Endothelial cell of umbilical vein (primary cell): ENCODE measurements at regions not wholly inside any gene's neighbourhood (a gene's known extent, or its start where the extent isn't known, plus 50 kb on each side); places are given as distances from the start of the nearest gene placed in this dataset.

ENCODE experiments used
- BruUV-seq: library from RNA; stranded (reverse); fragments of 400-500 nt; replicated peaks from 2 replicates; lab custom pipeline; 2021; lab: Mats Ljungman, UMichigan
- CTCF ChIA-PET: fragments of 300-600, 350-600 bp; sonication (Branson Sonifier 250); formaldehyde crosslinking; loops from one replicate; lab custom pipeline; 2021; ENCODE audit warnings: antibody characterized with exemption, inconsistent platforms; lab: Charles Lee
- POLR2A ChIA-PET: fragments of 300-600, 350-600 bp; sonication (Branson Sonifier 250); formaldehyde crosslinking; loops from one replicate; lab custom pipeline; 2021; ENCODE audit warnings: antibody characterized with exemption, inconsistent platforms; lab: Charles Lee
- DNase-seq: peaks from one replicate; pipeline ENCODE4 v3.0.0-alpha.2; 2011; ENCODE audit warnings: low read depth, low spot score
- FAIRE-seq: peaks from 2 replicates; lab custom pipeline; 2011; peaks lifted over from hg19 to GRCh38; lab: Jason Lieb, UNC
- H2AFZ ChIP-seq: 2 replicates; pipeline ENCODE4 v1.6.0; 2012; ENCODE audit warnings: low read depth, low read length, control low read depth, inconsistent platforms
- H3K27ac ChIP-seq: 2 replicates; pipeline ENCODE4 v1.5.1; 2011; ENCODE audit warnings: low read depth, mild to moderate bottlenecking, control low read depth, low read length, moderate library complexity; ENCODE audit not compliant: insufficient read depth
- H3K27me3 ChIP-seq, 2 experiments: 2 replicates each; pipeline versions ENCODE4 v1.6.0 to v1.6.1; 2011; ENCODE audit warnings: low read length in 2 of 2, mixed read lengths in 1 of 2; ENCODE audit not compliant: control insufficient read depth in 2 of 2, insufficient read depth in 2 of 2
- H3K36me3 ChIP-seq, 2 experiments: 2 replicates in 1 of 2; 3 replicates in 1 of 2; pipeline ENCODE4 v1.5.1; 2011; ENCODE audit warnings: low read length in 2 of 2, mild to moderate bottlenecking in 1 of 2, moderate library complexity in 1 of 2; ENCODE audit not compliant: control insufficient read depth in 2 of 2, insufficient read depth in 2 of 2; ENCODE audit errors: extremely low read depth in 1 of 2
- H3K4me1 ChIP-seq: 3 replicates; pipeline ENCODE4 v1.5.1; 2011; ENCODE audit warnings: mild to moderate bottlenecking, low read length; ENCODE audit not compliant: control insufficient read depth, insufficient read depth; ENCODE audit errors: extremely low read depth
- H3K4me2 ChIP-seq: 2 replicates; pipeline ENCODE4 v1.6.1; 2011; ENCODE audit warnings: low read length, control low read depth, mixed read lengths; ENCODE audit not compliant: insufficient read depth
- H3K4me3 ChIP-seq, 3 experiments: fragments of 200-600 bp in 1 of 3; sonication (generic), shearing (Covaris generic) in 1 of 3; replicated peaks in 1 of 3; 2 replicates each; pipeline ENCODE4 v1.5.1; 2011 to 2016; ENCODE audit warnings: control low read depth in 3 of 3, low read length in 3 of 3, mild to moderate bottlenecking in 2 of 3, inconsistent platforms in 1 of 3, low read depth in 1 of 3, moderate library complexity in 1 of 3; ENCODE audit not compliant: insufficient read depth in 1 of 3
- H3K79me2 ChIP-seq: 2 replicates; pipeline ENCODE4 v1.6.0; 2012; ENCODE audit warnings: low read length, inconsistent platforms; ENCODE audit not compliant: control insufficient read depth, insufficient read depth
- H3K9ac ChIP-seq: replicated peaks from 2 replicates; pipeline ENCODE3; 2011; ENCODE audit warnings: low read length, control low read depth; ENCODE audit not compliant: insufficient read depth; ENCODE audit errors: extremely low read depth
- H3K9me1 ChIP-seq: replicated peaks from 3 replicates; pipeline ENCODE4 v1.6.0; 2011; ENCODE audit warnings: mild to moderate bottlenecking, low read length; ENCODE audit not compliant: control insufficient read depth, insufficient read depth; ENCODE audit errors: extremely low read depth
- H3K9me3 ChIP-seq: replicated peaks from 2 replicates; pipeline ENCODE4 v1.5.1; 2012; ENCODE audit warnings: low read length, inconsistent platforms; ENCODE audit not compliant: control insufficient read depth, insufficient read depth
- H4K20me1 ChIP-seq: replicated peaks from 2 replicates; pipeline ENCODE3; 2011; ENCODE audit warnings: mild to moderate bottlenecking, low read length; ENCODE audit not compliant: control insufficient read depth, insufficient read depth; ENCODE audit errors: extremely low read depth
- EZH2 ChIP-seq: IDR thresholded peaks from 2 replicates; pipeline ENCODE4 v1.6.1; 2012; ENCODE audit warnings: borderline replicate concordance, low read depth, mild to moderate bottlenecking, moderate library complexity, low read length, inconsistent platforms; ENCODE audit not compliant: severe bottlenecking
- FOS ChIP-seq: IDR thresholded peaks from 2 replicates; pipeline ENCODE4 v1.6.1; 2011; ENCODE audit warnings: mild to moderate bottlenecking, low read length, moderate library complexity, borderline replicate concordance; ENCODE audit not compliant: insufficient read depth
- GATA2 ChIP-seq: IDR thresholded peaks from 2 replicates; pipeline ENCODE4 v1.7.0; 2011; ENCODE audit warnings: low read depth, mild to moderate bottlenecking, moderate library complexity, mixed read lengths, low read length; ENCODE audit not compliant: insufficient read length, insufficient read depth
- JUN ChIP-seq: IDR thresholded peaks from 2 replicates; pipeline ENCODE4 v1.6.1; 2011; ENCODE audit warnings: borderline replicate concordance, low read depth; ENCODE audit not compliant: insufficient read length, insufficient read depth
- MAX ChIP-seq: IDR thresholded peaks from 2 replicates; pipeline ENCODE4 v1.6.1; 2011; ENCODE audit not compliant: insufficient read depth, insufficient read length
- MYC ChIP-seq: IDR thresholded peaks from one replicate; pipeline ENCODE4 v1.6.1; 2011; ENCODE audit warnings: mild to moderate bottlenecking, low read depth, low read length
- POLR2A ChIP-seq: IDR thresholded peaks from 2 replicates; pipeline ENCODE4 v1.6.1; 2012; ENCODE audit warnings: low read depth, mild to moderate bottlenecking, control low read depth, low read length
- POLR2AphosphoS5 ChIP-seq: IDR thresholded peaks from 2 replicates; pipeline ENCODE4 v1.6.1; 2012; ENCODE audit warnings: low read depth, mild to moderate bottlenecking, control low read depth, low read length, moderate library complexity; ENCODE audit not compliant: insufficient read depth
- dilution Hi-C: fragments of 300-500 bp; cut with MboI; formaldehyde crosslinking; loops from one replicate; pipeline ENCODE4 v1.15.0; 2019; ENCODE audit warnings: low sequenced_read_pairs; ENCODE audit not compliant: extremely low pct_ligation_motif_present
- intact Hi-C: fragments of 100-400 bp; cut with micrococcal nuclease; formaldehyde crosslinking; loops from one replicate; pipeline ENCODE4 v1.10.0; 2022
- TF ChIP-seq, protein P1 (sequence below), 2 donors: IDR thresholded peaks; 1 replicate in 1 of 2; 2 replicates in 1 of 2; pipeline ENCODE4 v1.5.1; 2011; ENCODE audit warnings: low read length in 2 of 2, mild to moderate bottlenecking in 2 of 2, moderate library complexity in 2 of 2, control low read depth in 1 of 2, inconsistent platforms in 1 of 2, low read depth in 1 of 2; ENCODE audit not compliant: insufficient read depth in 1 of 2; ENCODE audit errors: extremely low read depth in 1 of 2

GRCh38 chr2:153221506-153221905 lies 257.1 kb downstream of the RPRM start:
- no TSS peak for BruUV-seq
- no peak overlapping the region for H3K4me3 ChIP-seq
- no peak overlapping the region for H3K4me2 ChIP-seq
- CTCF ChIA-PET: no interaction called here
- dilution Hi-C loops: no loop called here
- H3K79me2 ChIP-seq: no peaks in the 10 kb centered on the region
- no peak overlapping the region for H2AFZ ChIP-seq
- FAIRE-seq (no peak), DNase-seq (no peak)
- POLR2A ChIA-PET: no interaction called here
- no peaks in the 10 kb centered on the region for H3K4me1 ChIP-seq
- intact Hi-C loops: no loop called here
- TF ChIP-seq EZH2: no peak
- TF ChIP-seq, protein P1, sequence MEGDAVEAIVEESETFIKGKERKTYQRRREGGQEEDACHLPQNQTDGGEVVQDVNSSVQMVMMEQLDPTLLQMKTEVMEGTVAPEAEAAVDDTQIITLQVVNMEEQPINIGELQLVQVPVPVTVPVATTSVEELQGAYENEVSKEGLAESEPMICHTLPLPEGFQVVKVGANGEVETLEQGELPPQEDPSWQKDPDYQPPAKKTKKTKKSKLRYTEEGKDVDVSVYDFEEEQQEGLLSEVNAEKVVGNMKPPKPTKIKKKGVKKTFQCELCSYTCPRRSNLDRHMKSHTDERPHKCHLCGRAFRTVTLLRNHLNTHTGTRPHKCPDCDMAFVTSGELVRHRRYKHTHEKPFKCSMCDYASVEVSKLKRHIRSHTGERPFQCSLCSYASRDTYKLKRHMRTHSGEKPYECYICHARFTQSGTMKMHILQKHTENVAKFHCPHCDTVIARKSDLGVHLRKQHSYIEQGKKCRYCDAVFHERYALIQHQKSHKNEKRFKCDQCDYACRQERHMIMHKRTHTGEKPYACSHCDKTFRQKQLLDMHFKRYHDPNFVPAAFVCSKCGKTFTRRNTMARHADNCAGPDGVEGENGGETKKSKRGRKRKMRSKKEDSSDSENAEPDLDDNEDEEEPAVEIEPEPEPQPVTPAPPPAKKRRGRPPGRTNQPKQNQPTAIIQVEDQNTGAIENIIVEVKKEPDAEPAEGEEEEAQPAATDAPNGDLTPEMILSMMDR (IDR thresholded peaks at IDR 0.05; ENCODE audit: extremely low read depth in 1 of 2, insufficient read depth in 1 of 2, low read depth in 1 of 2, low read length in 2 of 2): no peak
- TF ChIP-seq GATA2: no peak
- H3K9me1 ChIP-seq: no peaks in the 10 kb centered on the region
- H3K9me3 ChIP-seq: no peaks in the 10 kb centered on the region
- H3K27me3 ChIP-seq: no peaks in the 10 kb centered on the region
- H3K27ac ChIP-seq: no peak overlapping the region
- H3K36me3 ChIP-seq: no peaks in the 10 kb centered on the region
- H4K20me1 ChIP-seq: no peaks in the 10 kb centered on the region
- H3K9ac ChIP-seq: no peak overlapping the region

GRCh38 chr2:153221087-153221486 lies 257.5 kb downstream of the RPRM start:
- Histone ChIP-seq H2AFZ (no peak overlapping the region), H3K9me1 (no peaks in the 10 kb centered on the region)

More at GRCh38 chr2:153221087-153221486, 257.5 kb downstream of the RPRM start:
- intact Hi-C loops: no loop called here
- DNase-seq: no peak
- Histone ChIP-seq H3K79me2 (no peaks in the 10 kb centered on the region), H3K9me3 (no peaks in the 10 kb centered on the region), H3K36me3 (no peaks in the 10 kb centered on the region), H3K27ac (no peak overlapping the region), H4K20me1 (no peaks in the 10 kb centered on the region), H3K4me2 (no peak overlapping the region), H3K9ac (no peak overlapping the region), H3K4me1 (no peaks in the 10 kb centered on the region), H3K4me3 (no peak overlapping the region), H3K27me3 (no peaks in the 10 kb centered on the region)
- ChIA-PET POLR2A (no interaction called here), CTCF (no interaction called here)
- no TSS peak for BruUV-seq
- dilution Hi-C loops: no loop called here
- TF ChIP-seq MAX (no peak), FOS (no peak), POLR2A (no peak), GATA2 (no peak), MYC (no peak), POLR2AphosphoS5 (no peak), EZH2 (no peak), JUN (no peak)
- TF ChIP-seq, protein P1 (IDR thresholded peaks at IDR 0.05; ENCODE audit: extremely low read depth in 1 of 2, insufficient read depth in 1 of 2, low read depth in 1 of 2, low read length in 2 of 2): no peak
- FAIRE-seq: no peak
